ENCODE measurements at regions not wholly inside any gene's neighbourhood (a gene's known extent, or its start where the extent isn't known, plus 50 kb on each side); places are given as distances from the start of the nearest gene placed in this dataset.

DNA sequence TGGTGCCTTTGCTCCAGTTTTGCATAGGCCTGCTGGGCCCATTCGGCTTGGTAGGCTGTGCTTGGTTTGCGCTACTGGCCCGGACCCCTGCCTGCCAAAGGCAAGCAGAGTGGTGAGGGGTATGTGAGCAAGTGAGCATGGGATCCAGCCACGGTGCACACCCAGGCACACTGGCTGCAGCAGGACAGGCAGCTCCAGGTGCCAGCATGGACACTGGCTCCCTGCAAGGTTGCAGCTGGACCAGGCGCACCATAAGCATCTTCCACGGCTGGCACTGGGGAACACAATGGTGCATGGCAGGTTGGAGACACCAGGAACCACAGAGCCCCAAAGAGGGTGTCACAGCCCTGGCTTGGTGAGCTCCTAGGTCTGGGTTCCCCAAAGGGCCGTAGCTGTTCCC is 693.5 kb upstream of the PTBP2 start:
- TF ChIP-seq POLR2AphosphoS5 (IDR thresholded peaks at IDR 0.05; ENCODE audit: borderline replicate concordance, low read depth, low read length) (no peak), FOXP2 (optimal IDR thresholded peaks at IDR 0.05; ENCODE audit: control extremely low read depth, extremely low read length, insufficient read depth) (no peak)

All from SK-N-MC (cell line).